Activated B cell treated with CpG ODN at 0.5 μM for 24 hours (primary cell): ENCODE measurements at regions not wholly inside any gene's neighbourhood (a gene's known extent, or its start where the extent isn't known, plus 50 kb on each side); places are given as distances from the start of the nearest gene placed in this dataset.

Source experiments
- ATAC-seq: fragments of 200-7000 bp; cut with Tn5 transposase; one replicate; pipeline ENCODE4 v1.10.0; 2021; ENCODE audit warnings: low read depth, mild to moderate bottlenecking, moderate library complexity
- CTCF ChIA-PET: fragments of 350-600 bp; sonication (Branson Sonifier 250); formaldehyde crosslinking; loops from one replicate; lab custom pipeline; 2021; ENCODE audit warnings: antibody characterized with exemption; lab: Charles Lee
- POLR2A ChIA-PET: fragments of 350-600 bp; sonication (Branson Sonifier 250); formaldehyde crosslinking; loops from one replicate; lab custom pipeline; 2021; ENCODE audit warnings: antibody characterized with exemption; lab: Charles Lee
- DNase-seq: peaks from one replicate; pipeline ENCODE4 v3.0.0; 2022
- H3K27ac Mint-ChIP-seq: one replicate; pipeline ENCODE4 v1.8.0; 2020; ENCODE audit warnings: mixed read lengths
- H3K27me3 Mint-ChIP-seq: one replicate; pipeline ENCODE4 v1.8.0; 2021; ENCODE audit warnings: mixed read lengths
- H3K36me3 Mint-ChIP-seq: one replicate; pipeline ENCODE4 v1.8.0; 2021; ENCODE audit warnings: low read depth, mixed read lengths
- H3K4me1 Mint-ChIP-seq: one replicate; pipeline ENCODE4 v1.8.0; 2021; ENCODE audit warnings: mixed read lengths
- H3K4me3 Mint-ChIP-seq: one replicate; pipeline ENCODE4 v1.8.0; 2020; ENCODE audit warnings: mild to moderate bottlenecking, mixed read lengths
- H3K9me3 Mint-ChIP-seq: one replicate; pipeline ENCODE4 v1.8.0; 2020; ENCODE audit warnings: mixed read lengths
- CTCF ChIP-seq: fragments of 200-600 bp; IDR thresholded peaks from one replicate; pipeline ENCODE4 v1.8.0; 2022; ENCODE audit warnings: antibody characterized with exemption, mild to moderate bottlenecking
- intact Hi-C: fragments of 100-400 bp; cut with micrococcal nuclease; formaldehyde crosslinking; loops from one replicate; pipeline ENCODE4 v1.15.1; 2024

GRCh38 chr15:46591462-46591861 is 956.6 kb downstream of the SQOR start:
- Mint-ChIP-seq H3K4me3 (no peak overlapping the region), H3K27ac (no peak overlapping the region), H3K9me3 (peaks cover 11% of the 10 kb centered on the region), H3K27me3 (no peaks in the 10 kb centered on the region), H3K4me1 (no peaks in the 10 kb centered on the region), H3K36me3 (no peaks in the 10 kb centered on the region)
- intact Hi-C loops: no loop called here
- ChIA-PET CTCF (no interaction called here), POLR2A (no interaction called here)
- TF ChIP-seq CTCF: no peak
- no peak for DNase-seq
- no peak for ATAC-seq

DNA sequence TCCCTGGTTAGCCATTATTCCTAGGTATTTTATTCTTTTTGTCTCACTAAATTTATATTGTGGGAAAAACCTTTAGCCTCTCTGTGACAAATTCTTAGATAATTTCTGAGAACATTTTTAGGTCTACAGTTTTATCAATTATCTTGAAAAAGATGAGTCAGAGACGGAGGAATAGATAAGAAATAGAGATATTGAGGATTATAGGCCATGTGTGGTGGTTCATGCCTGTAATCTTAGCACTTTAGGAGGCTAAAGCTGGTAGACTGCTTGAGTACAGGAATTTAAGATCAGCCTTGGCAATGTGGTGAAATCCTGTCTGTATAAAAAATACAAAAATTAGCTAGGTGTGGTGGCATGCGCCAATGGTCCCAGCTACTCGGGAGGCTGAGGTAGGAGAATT is 960.2 kb downstream of the SQOR start:
- no peaks in the 10 kb centered on the region for H3K27me3 Mint-ChIP-seq
- no peak for TF ChIP-seq CTCF
- no peak overlapping the region for H3K27ac Mint-ChIP-seq
- peaks cover 9% of the 10 kb centered on the region for H3K9me3 Mint-ChIP-seq
- ChIA-PET CTCF (no interaction called here), POLR2A (no interaction called here)
- H3K4me3 Mint-ChIP-seq: no peak overlapping the region
- no peaks in the 10 kb centered on the region for H3K36me3 Mint-ChIP-seq
- no peak for ATAC-seq
- intact Hi-C loops: no loop called here
- DNase-seq: no peak
- no peaks in the 10 kb centered on the region for H3K4me1 Mint-ChIP-seq

GRCh38 chr15:46607077-46607476 is 972.2 kb downstream of the SQOR start:
- POLR2A ChIA-PET: no interaction called here
- Mint-ChIP-seq H3K4me1 (no peaks in the 10 kb centered on the region), H3K36me3 (no peaks in the 10 kb centered on the region), H3K4me3 (no peak overlapping the region), H3K9me3 (peaks cover 10% of the 10 kb centered on the region), H3K27ac (no peak overlapping the region), H3K27me3 (no peaks in the 10 kb centered on the region)
- TF ChIP-seq CTCF: no peak
- no peak for DNase-seq
- CTCF ChIA-PET: no interaction called here
- intact Hi-C loops: no loop called here
- ATAC-seq: no peak

- intact Hi-C loops: no loop called here
- Mint-ChIP-seq H3K4me3 (no peak overlapping the region), H3K36me3 (no peaks in the 10 kb centered on the region), H3K4me1 (no peaks in the 10 kb centered on the region), H3K27me3 (no peaks in the 10 kb centered on the region), H3K27ac (no peak overlapping the region), H3K9me3 (peaks cover 8% of the 10 kb centered on the region)
- no peak for TF ChIP-seq CTCF
- ChIA-PET CTCF (no interaction called here), POLR2A (no interaction called here)
- no peak for ATAC-seq
- DNase-seq: no peak
Observed at GRCh38 chr15:46616033-46616432, 981.2 kb downstream of the SQOR start.

DNA sequence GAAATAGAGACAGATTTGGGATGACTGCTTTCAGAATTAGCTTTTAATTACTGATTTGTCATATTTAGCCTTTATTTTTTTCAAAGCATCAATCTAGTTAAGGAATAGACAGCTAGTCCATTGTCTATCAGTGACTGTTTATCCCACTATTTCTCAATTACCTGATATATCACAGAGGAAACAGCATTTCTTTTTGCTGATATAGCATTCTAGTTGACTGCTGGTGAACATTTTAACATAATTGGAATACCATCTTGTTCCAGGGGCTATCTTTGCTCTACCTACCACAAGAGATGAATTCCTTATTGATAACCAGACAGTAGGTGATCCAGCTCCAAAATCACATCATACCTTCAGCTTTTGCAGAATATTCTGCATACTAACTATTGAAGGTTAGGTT is 982.7 kb downstream of the SQOR start:
- intact Hi-C loops: no loop called here
- peaks cover 7% of the 10 kb centered on the region for H3K9me3 Mint-ChIP-seq
- DNase-seq (no peak), ATAC-seq (no peak)
- H3K27me3 Mint-ChIP-seq: no peaks in the 10 kb centered on the region
- no peak overlapping the region for H3K4me3 Mint-ChIP-seq
- ChIA-PET POLR2A (no interaction called here), CTCF (no interaction called here)
- TF ChIP-seq CTCF: no peak
- H3K27ac Mint-ChIP-seq: no peak overlapping the region
- no peaks in the 10 kb centered on the region for H3K4me1 Mint-ChIP-seq
- H3K36me3 Mint-ChIP-seq: no peaks in the 10 kb centered on the region
